ENCODE measurements at regions not wholly inside any gene's neighbourhood (a gene's known extent, or its start where the extent isn't known, plus 50 kb on each side); places are given as distances from the start of the nearest gene placed in this dataset.
"Not testable (repeated sequence)": the region's sequence is repeated elsewhere in the genome, so short reads cannot be mapped to it uniquely, and the experiment has no call there.

DNA sequence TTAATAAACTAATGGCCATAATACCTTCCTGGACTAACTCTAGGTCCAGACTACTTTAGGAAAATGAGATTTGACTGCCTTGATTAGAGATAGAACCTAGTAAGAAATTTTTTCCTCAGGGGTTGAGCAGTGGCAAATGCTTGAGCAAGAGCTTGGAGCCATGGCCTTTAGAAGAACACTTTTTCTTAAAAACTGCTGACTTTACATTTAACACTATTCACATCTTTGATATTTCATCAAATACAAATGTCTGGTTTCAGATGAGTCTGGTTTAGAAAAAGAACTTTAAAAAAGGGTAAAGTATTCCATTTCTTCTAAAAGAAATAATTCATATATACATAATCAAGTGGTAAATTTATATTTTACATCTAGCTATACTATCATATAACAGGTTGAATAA, 680.9 kb upstream of the PITX2 start:
- Histone ChIP-seq H3K36me3 (ENCODE audit: low read depth) (no peaks in the 10 kb centered on the region), H3K9me3 (no peaks in the 10 kb centered on the region), H3K4me3 (no peak overlapping the region), H3K4me1 (ENCODE audit: low read depth) (no peaks in the 10 kb centered on the region)
- intact Hi-C loops (cut with DNase I, micrococcal nuclease), result no loop called here
- ATAC-seq (no peak), DNase-seq (no peak)
- no peak for TF ChIP-seq CTCF (IDR thresholded peaks at IDR 0.05)

GRCh38 chr4:111323496-111323895, 700.6 kb upstream of the PITX2 start:
- intact Hi-C loops (cut with DNase I, micrococcal nuclease), result no loop called here
- H3K36me3 ChIP-seq (ENCODE audit: low read depth), result no peaks in the 10 kb centered on the region
- ATAC-seq (no peak), DNase-seq (no peak)
- H3K9me3 ChIP-seq, result no peaks in the 10 kb centered on the region
- H3K4me1 ChIP-seq (ENCODE audit: low read depth), result no peaks in the 10 kb centered on the region
- H3K4me3 ChIP-seq, result no peak overlapping the region
- no peak for TF ChIP-seq CTCF (IDR thresholded peaks at IDR 0.05)

DNA sequence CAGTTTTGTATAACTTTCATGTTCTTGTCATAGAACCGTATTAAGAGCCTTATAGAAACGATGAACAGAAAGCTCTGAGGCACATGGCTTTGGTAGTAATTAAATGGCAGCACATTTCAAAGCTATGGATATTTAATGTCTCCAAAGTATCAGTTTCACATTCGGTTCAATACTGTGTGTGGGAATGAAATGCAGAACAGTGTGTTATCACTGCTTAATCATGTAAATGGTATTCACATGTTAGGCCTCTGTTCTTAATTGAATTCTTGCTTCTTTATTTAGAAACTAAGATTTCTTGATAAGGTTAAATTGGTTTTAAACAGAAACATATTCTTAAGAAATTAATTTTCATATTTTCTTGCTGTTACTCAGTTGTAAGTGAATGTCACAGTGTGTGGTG, 701.0 kb upstream of the PITX2 start:
- H3K4me1 ChIP-seq (ENCODE audit: low read depth), result no peaks in the 10 kb centered on the region
- no peak for TF ChIP-seq CTCF (IDR thresholded peaks at IDR 0.05)
- H3K36me3 ChIP-seq (ENCODE audit: low read depth), result no peaks in the 10 kb centered on the region
- intact Hi-C loops (cut with DNase I, micrococcal nuclease), result no loop called here
- ATAC-seq (no peak), DNase-seq (no peak)
- H3K9me3 ChIP-seq, result no peaks in the 10 kb centered on the region
- H3K4me3 ChIP-seq, result no peak overlapping the region

DNA sequence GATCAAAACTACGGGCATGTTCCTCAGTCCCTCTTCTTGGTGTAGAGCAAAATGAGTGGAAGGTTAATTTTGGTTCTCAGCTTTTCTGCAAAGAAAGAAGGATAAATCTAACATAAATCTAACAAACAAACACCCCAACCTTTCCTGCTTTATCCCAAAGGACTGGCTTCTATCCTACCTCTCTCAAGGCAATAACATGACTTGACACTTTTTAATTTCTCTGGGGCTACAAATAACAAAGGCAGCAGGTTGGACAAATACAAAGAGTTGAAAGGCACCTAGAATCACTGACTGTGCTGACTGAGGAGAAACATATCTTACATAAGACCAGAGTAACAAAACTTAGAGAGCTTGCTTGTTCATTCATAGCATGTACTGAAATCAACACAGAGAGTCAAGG, 703.6 kb upstream of the PITX2 start:
- H3K4me3 ChIP-seq, result no peak overlapping the region
- no peaks in the 10 kb centered on the region for H3K36me3 ChIP-seq (ENCODE audit: low read depth)
- DNase-seq (no peak), ATAC-seq (no peak)
- no peaks in the 10 kb centered on the region for H3K9me3 ChIP-seq
- no peaks in the 10 kb centered on the region for H3K4me1 ChIP-seq (ENCODE audit: low read depth)
- intact Hi-C loops (cut with DNase I, micrococcal nuclease), result no loop called here
- no peak for TF ChIP-seq CTCF (IDR thresholded peaks at IDR 0.05)

GRCh38 chr4:111330786-111331185, 707.9 kb upstream of the PITX2 start:
- Histone ChIP-seq H3K36me3 (ENCODE audit: low read depth) (no peaks in the 10 kb centered on the region), H3K4me1 (ENCODE audit: low read depth) (no peaks in the 10 kb centered on the region), H3K4me3 (no peak overlapping the region), H3K9me3 (no peaks in the 10 kb centered on the region)
- ATAC-seq (no peak), DNase-seq (no peak)
- no peak for TF ChIP-seq CTCF (IDR thresholded peaks at IDR 0.05)
- intact Hi-C loops (cut with DNase I, micrococcal nuclease), result no loop called here

- no peaks in the 10 kb centered on the region for H3K9me3 ChIP-seq
- ATAC-seq, result no peak
- intact Hi-C loops (cut with DNase I, micrococcal nuclease), result no loop called here
- no peaks in the 10 kb centered on the region for H3K4me1 ChIP-seq (ENCODE audit: low read depth)
- H3K4me3 ChIP-seq, result no peak overlapping the region
- DNase-seq, result no peak
- H3K36me3 ChIP-seq (ENCODE audit: low read depth), result no peaks in the 10 kb centered on the region
- no peak for TF ChIP-seq CTCF (IDR thresholded peaks at IDR 0.05)
These were observed 711.5 kb upstream of the PITX2 start for GRCh38 chr4:111334361-111334760.

DNA sequence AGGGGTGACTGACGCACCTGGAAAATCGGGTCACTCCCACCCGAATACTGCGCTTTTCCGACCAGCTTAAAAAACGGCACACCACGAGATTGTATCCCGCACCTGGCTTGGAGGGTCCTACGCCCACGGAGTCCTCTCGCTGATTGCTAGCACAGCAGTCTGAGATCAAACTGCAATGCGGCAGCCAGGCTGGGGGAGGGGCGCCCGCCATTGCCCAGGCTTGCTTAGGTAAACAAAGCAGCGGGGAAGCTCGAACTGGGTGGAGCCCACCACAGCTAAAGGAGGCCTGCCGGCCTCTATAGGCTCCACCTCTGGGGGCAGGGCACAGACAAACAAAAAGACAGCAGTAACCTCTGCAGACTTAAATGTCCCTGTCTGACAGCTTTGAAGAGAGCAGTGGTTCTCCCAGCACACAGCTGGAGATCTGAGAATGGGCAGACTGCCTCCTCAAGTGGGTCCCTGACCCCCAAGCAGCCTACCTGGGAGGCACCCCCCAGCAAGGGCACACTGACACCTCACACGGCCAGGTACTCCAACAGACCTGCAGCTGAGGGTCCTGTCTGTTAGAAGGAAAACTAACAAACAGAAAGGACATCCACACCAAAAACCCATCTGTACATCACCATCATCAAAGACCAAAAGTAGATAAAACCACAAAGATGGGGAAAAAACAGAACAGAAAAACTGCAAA, 714.5 kb upstream of the PITX2 start:
- DNase-seq; ATAC-seq; intact Hi-C loops (cut with DNase I, micrococcal nuclease); H3K36me3 ChIP-seq (ENCODE audit: low read depth); H3K9me3 ChIP-seq; H3K4me3 ChIP-seq; H3K4me1 ChIP-seq (ENCODE audit: low read depth): not testable (repeated sequence)

All from mucosa of descending colon (tissue), 3 donors.